HFFc6 (cell line): ENCODE measurements at regions not wholly inside any gene's neighbourhood (a gene's known extent, or its start where the extent isn't known, plus 50 kb on each side); places are given as distances from the start of the nearest gene placed in this dataset.
"Not testable (repeated sequence)": the region's sequence is repeated elsewhere in the genome, so short reads cannot be mapped to it uniquely, and the experiment has no call there.

Source experiments
- DNase-seq: peaks from one replicate; pipeline ENCODE4 v3.0.0-alpha.2; 2018
- H3K27ac Mint-ChIP-seq: 2 replicates; pipeline ENCODE4 v1.8.0; 2020; ENCODE audit warnings: mild to moderate bottlenecking, mixed read lengths
- H3K27me3 Mint-ChIP-seq: 2 replicates; pipeline ENCODE4 v1.8.0; 2021; ENCODE audit warnings: mild to moderate bottlenecking, moderate library complexity, mixed read lengths; ENCODE audit not compliant: insufficient read depth
- H3K36me3 Mint-ChIP-seq: 2 replicates; pipeline ENCODE4 v1.8.0; 2021; ENCODE audit warnings: low read depth, mixed read lengths
- H3K4me1 Mint-ChIP-seq: 2 replicates; pipeline ENCODE4 v1.8.0; 2020; ENCODE audit warnings: low read depth, mixed read lengths
- H3K4me3 Mint-ChIP-seq: 2 replicates; pipeline ENCODE4 v1.8.0; 2020; ENCODE audit warnings: mild to moderate bottlenecking, moderate library complexity, mixed read lengths
- H3K9me3 Mint-ChIP-seq: 2 replicates; pipeline ENCODE4 v1.8.0; 2020; ENCODE audit warnings: mild to moderate bottlenecking, mixed read lengths
- TF ChIP-seq, protein P1 (sequence below): fragments of 200-600 bp; sonication (generic); IDR thresholded peaks from 2 replicates; pipeline ENCODE4 v1.5.0; 2021; ENCODE audit warnings: antibody characterized with exemption, mild to moderate bottlenecking

DNA sequence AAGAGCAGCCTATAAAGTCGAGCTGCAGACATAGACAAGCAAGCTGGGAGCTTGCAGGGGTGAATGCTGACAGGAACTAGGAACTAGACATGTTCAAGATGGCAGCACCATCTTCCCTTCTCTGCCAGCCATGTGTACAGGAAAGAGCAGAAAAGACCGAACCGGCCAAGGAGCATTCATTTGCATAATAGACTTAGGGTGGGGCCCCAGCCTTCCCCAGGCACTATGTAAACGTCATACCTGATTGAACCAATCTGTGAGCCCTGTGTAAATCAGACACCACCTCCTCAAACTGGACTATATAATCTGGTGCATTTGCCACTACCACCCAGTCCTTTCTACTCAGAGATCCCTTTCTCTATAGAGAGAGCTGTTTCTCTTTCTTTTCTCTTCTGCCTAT, 106.9 kb upstream of the FAM3C start:
- Mint-ChIP-seq H3K27me3 (peaks cover 4% of the 10 kb centered on the region; the same call in 1 of the 2 replicates), H3K4me1 (peaks cover 25% of the 10 kb centered on the region), H3K4me3 (no peak overlapping the region), H3K9me3 (peaks cover 27% of the 10 kb centered on the region), H3K27ac (no peak overlapping the region), H3K36me3 (peaks cover 20% of the 10 kb centered on the region)
- TF ChIP-seq, protein P1, sequence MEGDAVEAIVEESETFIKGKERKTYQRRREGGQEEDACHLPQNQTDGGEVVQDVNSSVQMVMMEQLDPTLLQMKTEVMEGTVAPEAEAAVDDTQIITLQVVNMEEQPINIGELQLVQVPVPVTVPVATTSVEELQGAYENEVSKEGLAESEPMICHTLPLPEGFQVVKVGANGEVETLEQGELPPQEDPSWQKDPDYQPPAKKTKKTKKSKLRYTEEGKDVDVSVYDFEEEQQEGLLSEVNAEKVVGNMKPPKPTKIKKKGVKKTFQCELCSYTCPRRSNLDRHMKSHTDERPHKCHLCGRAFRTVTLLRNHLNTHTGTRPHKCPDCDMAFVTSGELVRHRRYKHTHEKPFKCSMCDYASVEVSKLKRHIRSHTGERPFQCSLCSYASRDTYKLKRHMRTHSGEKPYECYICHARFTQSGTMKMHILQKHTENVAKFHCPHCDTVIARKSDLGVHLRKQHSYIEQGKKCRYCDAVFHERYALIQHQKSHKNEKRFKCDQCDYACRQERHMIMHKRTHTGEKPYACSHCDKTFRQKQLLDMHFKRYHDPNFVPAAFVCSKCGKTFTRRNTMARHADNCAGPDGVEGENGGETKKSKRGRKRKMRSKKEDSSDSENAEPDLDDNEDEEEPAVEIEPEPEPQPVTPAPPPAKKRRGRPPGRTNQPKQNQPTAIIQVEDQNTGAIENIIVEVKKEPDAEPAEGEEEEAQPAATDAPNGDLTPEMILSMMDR = no peak
- no peak for DNase-seq

- TF ChIP-seq, protein P1 = no peak
- Mint-ChIP-seq H3K27ac (no peak overlapping the region), H3K36me3 (peaks cover 21% of the 10 kb centered on the region), H3K4me3 (no peak overlapping the region), H3K4me1 (peaks cover 25% of the 10 kb centered on the region), H3K9me3 (peaks cover 28% of the 10 kb centered on the region), H3K27me3 (peaks cover 4% of the 10 kb centered on the region; the same call in 1 of the 2 replicates)
- DNase-seq = no peak
Observed at GRCh38 chr7:121501566-121501965, 105.5 kb upstream of the FAM3C start.

DNA sequence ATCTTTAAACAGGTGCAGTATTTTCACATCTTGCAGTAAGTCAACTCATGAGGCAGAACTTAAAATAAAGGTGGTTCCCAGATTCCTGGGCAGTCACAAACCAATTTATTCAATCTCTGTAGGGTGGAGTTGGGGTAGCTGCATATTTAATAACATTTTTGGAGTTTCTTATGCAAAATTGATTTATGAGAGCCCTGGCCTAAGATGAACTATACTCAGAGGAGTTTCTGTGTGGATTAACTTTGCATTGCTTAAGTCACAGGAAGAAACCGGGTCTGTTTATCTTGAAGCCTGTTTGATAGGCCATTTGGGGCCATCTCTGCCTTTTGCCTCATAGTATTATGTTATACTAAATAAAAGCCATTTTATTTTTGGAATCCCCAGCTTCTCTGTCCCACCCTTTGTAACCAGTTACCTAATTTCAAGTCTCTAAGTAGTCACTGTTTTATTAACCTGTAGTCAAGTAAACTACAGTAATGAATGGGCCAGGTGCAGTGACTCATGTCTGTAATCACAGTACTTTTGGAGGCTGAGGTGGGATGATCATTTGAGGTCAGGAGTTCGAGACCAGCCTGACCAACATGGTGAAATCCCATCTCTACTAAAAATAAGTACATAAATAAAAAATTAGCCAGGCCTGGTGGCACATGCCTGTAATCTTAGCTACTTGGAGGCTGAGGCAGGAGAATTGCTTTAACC, 104.4 kb upstream of the FAM3C start:
- TF ChIP-seq, protein P1 = no peak
- Mint-ChIP-seq H3K9me3 (peaks cover 18% of the 10 kb centered on the region), H3K27ac (no peak overlapping the region), H3K4me3 (no peak overlapping the region), H3K4me1 (peaks cover 25% of the 10 kb centered on the region), H3K27me3 (peaks cover 4% of the 10 kb centered on the region; the same call in 1 of the 2 replicates), H3K36me3 (peaks cover 13% of the 10 kb centered on the region)
- DNase-seq = no peak

DNA sequence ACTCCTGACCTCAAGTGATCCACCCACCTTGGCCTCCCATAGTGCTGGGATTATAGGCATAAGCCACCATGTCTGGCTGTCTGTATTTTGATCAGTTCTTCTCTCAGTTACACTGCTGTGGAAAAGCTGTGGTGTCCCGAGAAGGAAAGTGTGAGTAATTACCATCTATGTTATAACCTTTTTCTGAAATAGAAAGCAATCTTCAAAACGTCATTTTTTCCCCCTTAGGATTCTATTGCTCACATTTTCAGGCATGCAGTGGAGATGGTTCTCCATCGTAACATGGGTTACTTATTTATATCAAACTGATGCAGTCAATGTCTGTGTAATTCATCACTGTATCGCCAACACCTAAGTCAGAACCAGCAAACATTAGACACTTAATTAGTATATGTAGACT, 103.5 kb upstream of the FAM3C start:
- peaks cover 8% of the 10 kb centered on the region for H3K36me3 Mint-ChIP-seq
- peaks cover 4% of the 10 kb centered on the region; the same call in 1 of the 2 replicates for H3K27me3 Mint-ChIP-seq
- H3K4me3 Mint-ChIP-seq = no peak overlapping the region
- H3K9me3 Mint-ChIP-seq = peaks cover 9% of the 10 kb centered on the region
- H3K27ac Mint-ChIP-seq = no peak overlapping the region
- H3K4me1 Mint-ChIP-seq = peaks cover 21% of the 10 kb centered on the region
- no peak for DNase-seq
- TF ChIP-seq, protein P1 = no peak

- TF ChIP-seq, protein P1 = no peak
- DNase-seq = no peak
- Mint-ChIP-seq H3K27me3 (peaks cover 4% of the 10 kb centered on the region; the same call in 1 of the 2 replicates), H3K36me3 (peaks cover 8% of the 10 kb centered on the region), H3K4me3 (no peak overlapping the region), H3K4me1 (peaks cover 21% of the 10 kb centered on the region), H3K9me3 (peaks cover 9% of the 10 kb centered on the region), H3K27ac (no peak overlapping the region)
Observed at GRCh38 chr7:121498816-121499215, 102.7 kb upstream of the FAM3C start.

- H3K9me3 Mint-ChIP-seq, DNase-seq, H3K27me3 Mint-ChIP-seq, H3K27ac Mint-ChIP-seq, H3K36me3 Mint-ChIP-seq, H3K4me3 Mint-ChIP-seq: not testable (repeated sequence)
- peaks cover 14% of the 10 kb centered on the region; the same call in 1 of the 2 replicates for H3K4me1 Mint-ChIP-seq
Observed at GRCh38 chr7:121497545-121497944, 101.4 kb upstream of the FAM3C start.
